GM08714 (cell line): ENCODE measurements at regions not wholly inside any gene's neighbourhood (a gene's known extent, or its start where the extent isn't known, plus 50 kb on each side); places are given as distances from the start of the nearest gene placed in this dataset.
"Not testable (repeated sequence)": the region's sequence is repeated elsewhere in the genome, so short reads cannot be mapped to it uniquely, and the experiment has no call there.

Source experiments
- H3K4me3 ChIP-seq: fragments of 200-500 bp; sonication (Bioruptor generic); 2 replicates; pipeline ENCODE4 v1.5.1; 2014; ENCODE audit warnings: mild to moderate bottlenecking, low read length, inconsistent platforms
- ZNF274 ChIP-seq: IDR thresholded peaks from 2 replicates; pipeline ENCODE4 v1.6.1; 2012; ENCODE audit warnings: mild to moderate bottlenecking, low read depth, low read length

DNA sequence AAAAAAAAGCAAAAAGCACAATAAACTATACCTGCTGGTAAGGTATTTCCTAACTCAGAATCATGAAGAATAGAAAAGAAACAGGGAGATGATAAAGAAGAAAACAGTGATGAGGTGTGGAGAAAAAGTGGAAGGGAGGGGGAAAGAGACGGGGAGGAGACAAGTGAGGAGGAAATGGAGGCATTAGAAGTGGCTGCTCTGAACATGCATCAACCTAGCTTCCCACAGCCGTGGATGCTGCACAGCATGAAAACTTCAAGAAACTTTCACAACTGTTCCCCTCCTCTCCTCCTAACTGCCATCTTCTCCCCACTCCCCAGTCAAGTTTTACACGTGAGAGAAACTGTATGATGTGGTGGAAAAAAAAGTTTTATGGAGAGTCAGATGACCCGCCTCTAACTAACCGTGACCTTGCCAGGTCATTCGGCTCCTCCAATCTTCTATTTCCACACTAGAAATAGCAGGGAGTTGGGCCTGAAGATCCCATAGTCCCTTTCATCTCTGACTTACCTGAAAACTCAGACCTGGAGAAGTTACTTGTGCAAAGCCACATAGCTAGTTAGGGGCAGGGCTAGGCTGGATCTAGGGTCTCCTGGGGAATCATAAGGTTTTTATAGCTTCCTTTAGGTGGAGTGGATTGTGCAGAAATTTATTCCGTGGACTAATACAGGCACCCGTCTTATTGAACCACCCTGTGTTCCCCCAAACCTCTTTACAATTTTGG, 461.9 kb downstream of the KLF5 start:
- no peak for TF ChIP-seq ZNF274
- no peak overlapping the region for H3K4me3 ChIP-seq

DNA sequence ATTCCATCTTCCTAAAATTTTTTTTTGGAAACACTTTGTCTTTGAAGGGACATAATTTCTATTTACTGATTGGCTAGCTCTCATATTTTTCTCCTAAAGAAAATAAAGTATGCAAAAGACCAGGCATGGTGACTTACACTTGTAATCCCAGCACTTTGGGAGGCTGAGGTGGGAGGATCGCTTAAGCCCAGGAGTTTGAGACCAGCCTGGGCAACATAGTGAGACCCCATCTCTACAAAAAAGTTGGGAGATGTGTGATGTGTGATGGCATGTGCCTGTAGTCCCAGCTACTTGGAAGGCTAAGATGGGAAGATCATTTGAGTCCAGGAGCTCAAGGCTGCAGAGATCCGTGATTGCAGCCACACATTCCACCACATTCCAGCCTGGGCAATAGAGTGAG, 461.3 kb downstream of the KLF5 start:
- H3K4me3 ChIP-seq, result not testable (repeated sequence)

DNA sequence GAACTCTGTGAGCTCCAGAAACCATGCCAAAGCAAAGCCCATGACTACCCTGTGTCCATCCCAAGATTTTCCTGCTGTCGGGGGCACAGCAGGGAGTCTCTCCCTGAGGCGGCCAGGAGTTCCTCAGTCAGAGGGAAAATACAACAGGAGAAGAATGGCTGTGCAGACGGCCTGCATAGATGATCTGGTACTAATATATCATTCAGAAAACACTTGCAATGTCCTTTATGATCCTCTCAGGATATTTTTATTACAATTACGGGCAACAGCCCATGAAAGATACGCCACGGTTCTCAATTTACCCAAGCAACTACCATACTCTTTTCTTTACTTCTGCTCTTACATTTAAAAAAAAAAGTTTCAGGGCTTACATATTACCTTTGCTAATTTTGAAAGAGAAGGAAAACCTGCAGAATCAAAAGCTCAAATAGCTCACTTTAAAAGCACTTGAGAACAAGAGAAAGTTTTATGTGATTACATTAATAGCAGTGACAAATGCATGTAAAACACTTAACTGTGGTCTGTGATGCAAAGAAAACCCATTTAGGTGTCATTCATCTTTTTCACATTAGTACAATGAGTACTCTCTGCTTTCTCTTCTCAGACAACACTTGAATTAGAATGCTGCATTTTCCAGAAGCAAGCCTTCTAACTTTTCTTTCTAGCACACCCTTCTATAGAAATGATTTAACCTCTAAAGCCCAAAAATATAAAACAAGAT, 460.8 kb downstream of the KLF5 start:
- no peak for TF ChIP-seq ZNF274
- no peak overlapping the region for H3K4me3 ChIP-seq

DNA sequence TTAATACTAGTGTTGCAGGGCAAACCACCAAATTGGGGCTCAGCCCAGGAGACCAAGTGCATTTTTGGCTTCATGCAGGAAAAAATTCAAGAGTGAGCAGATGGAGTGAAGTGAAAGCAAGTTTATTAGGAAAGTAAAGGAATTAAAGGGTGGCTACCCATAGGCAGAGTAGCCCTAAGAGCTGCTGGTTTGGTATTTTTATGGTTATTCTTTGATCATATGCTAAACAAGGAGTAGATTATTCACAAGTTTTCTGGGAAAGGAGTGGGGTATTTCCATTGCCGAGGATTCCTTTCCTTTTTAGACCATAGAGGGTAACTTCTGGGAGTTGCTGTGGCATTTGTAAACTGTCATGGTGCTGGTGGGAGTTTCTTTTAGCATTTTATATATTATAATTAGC, 459.0 kb downstream of the KLF5 start:
- H3K4me3 ChIP-seq, result no peak overlapping the region
- no peak for TF ChIP-seq ZNF274

DNA sequence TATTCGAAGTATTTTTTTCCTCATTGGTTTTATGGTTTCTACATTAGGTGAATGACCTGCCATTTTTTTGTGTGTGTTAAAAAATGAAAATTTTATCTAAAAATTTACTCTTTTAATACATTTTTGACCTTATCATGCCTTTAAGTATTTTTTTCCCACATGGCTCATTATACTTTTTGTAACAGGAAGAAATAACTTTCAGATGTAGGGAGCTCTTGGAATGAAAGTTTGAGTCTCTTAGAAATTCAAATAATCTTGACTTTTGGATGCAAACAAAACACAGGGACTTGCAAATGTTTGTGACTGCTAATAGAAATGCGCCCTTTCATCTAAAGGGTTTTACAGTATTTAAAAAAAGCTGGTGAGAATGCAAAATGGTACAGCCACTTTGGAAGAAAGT, 457.9 kb downstream of the KLF5 start:
- no peak overlapping the region for H3K4me3 ChIP-seq
- no peak for TF ChIP-seq ZNF274

DNA sequence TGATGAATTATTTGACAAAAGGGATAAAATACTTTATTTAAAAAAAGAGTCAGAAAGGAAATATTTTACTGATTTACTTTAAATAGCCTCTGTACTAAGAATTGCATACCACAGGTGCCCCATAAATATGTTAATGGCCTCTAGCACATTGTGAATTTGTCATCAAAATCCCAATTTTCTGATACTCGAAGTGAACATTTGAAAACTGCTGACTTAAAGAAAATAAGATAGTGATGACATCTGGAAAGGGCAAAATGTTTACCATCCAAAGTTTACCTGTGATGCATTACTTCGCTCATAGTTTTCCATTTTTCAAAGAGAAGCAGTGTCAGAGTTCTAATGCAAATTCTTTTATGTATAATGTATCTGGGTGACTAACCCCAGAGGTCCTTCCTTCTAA, 455.4 kb downstream of the KLF5 start:
- TF ChIP-seq ZNF274, result no peak
- H3K4me3 ChIP-seq, result no peak overlapping the region

DNA sequence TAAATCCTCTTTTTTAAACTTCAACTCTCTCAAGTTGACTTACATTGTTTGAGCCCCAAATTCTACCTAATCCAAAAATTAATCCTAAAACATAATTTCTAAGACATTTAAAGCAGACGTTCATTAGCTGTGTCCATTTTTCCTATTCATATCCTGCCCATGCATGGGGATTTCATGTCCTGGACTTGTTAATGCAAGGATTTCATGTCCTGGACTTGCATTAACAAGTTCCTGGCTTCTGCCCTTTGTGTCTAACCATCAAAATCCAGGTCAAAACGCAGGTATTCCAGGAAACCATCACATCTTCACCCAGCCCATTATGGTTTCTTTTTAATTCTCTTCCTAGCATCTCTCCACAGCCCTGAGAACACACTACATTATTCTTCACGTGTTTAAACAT, 454.9 kb downstream of the KLF5 start:
- no peak for TF ChIP-seq ZNF274
- H3K4me3 ChIP-seq, result no peak overlapping the region

DNA sequence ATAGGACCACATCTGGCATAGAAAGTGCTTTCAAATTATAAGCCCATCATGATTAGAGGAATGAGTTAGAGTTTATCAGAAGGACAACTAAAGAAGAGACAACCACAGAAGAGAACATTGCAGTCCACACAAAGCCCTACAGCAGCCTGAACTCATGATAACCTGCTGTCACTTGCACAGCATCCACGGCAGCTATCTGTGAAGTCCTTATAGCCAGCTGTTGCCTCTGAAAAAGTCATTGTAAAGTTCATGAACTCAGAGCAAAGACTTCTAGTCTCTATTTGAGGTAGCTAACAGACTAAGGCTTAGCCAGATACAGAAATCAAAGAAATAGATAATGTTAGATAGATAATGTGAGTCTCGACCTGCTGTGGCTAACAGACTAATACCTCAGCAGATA, 450.0 kb downstream of the KLF5 start:
- no peak for TF ChIP-seq ZNF274
- H3K4me3 ChIP-seq, result no peak overlapping the region

DNA sequence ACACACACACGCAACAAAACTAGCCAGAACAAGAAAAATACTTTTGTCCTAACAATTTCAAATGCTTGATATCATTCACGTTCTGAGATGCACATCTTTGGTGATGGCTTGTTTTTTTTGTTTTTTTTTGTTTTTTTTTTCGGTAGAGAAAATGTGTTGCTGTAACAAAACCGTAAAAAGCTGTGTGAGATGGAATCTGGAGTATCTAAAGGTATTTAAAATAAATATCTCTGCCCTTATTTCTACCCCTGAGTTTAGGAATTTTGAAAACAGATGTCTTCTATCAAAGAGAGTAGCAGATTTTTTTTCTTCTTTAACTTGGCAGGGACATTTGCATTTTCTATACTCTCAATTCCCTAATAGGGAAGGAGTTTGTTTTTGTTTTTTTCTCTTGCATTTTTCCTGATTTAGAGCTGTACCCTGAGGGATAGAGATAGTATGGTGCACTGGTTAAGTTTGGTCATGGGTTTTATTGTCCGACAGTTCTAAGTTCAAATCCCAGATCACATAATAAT, 446.6 kb downstream of the KLF5 start:
- H3K4me3 ChIP-seq, result no peak overlapping the region
- TF ChIP-seq ZNF274, result no peak

DNA sequence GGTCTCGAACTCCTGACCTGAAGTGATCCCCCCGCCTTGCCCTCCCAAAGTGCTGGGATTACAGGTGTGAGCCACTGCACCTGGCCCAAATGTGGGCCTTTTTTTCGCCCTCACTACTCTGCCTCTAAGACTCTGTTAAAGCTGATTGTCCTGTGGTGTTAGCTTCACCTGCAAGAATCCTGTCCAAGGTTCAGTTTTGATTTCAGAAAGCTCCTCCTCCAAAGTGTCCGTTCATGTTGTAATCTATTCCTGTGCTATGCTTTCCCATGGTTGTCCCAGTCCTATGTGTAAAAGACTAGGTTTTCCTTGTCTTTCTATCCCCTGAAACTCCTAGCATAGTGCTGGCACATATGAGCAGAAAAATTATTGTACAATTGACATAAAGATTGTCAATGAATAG, 440.9 kb downstream of the KLF5 start:
- H3K4me3 ChIP-seq, result no peak overlapping the region
- no peak for TF ChIP-seq ZNF274

DNA sequence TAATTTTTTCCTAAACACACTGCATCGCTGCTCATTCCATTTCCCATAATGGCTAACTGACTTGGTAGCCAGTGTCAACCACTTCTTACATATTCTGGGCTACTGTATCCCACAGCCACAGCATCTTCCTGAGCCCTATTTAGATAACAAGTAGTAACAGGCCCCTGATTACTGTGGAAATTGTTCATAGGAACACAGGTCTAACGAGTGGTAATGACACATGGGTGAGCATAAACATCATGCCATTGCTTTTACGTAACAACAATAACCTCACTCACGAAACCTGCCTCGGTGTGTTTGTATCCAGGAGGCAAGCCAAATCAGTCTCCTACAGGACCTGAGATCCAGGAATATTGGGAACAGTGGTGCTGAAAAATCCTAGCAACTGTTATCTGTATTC, 438.6 kb downstream of the KLF5 start:
- no peak overlapping the region for H3K4me3 ChIP-seq
- no peak for TF ChIP-seq ZNF274

DNA sequence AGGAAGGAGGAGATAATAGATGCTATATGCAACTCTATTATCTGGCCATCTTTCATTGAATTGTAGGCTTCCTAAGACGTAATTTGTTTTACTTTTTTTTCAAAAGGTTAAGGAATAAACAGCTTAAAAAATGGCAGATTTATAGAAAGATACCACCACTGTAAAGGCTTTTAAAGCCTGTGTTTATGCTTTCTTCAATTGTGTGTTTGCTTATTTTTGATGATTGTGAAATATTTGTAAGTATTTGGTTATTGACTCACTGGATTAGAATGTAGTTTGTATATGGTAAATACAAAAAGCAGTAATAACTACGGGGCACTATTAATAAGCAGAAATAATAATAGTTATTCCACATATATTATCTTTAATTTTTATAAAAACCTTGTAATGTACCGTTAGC, 437.9 kb downstream of the KLF5 start:
- TF ChIP-seq ZNF274, result no peak
- no peak overlapping the region for H3K4me3 ChIP-seq

DNA sequence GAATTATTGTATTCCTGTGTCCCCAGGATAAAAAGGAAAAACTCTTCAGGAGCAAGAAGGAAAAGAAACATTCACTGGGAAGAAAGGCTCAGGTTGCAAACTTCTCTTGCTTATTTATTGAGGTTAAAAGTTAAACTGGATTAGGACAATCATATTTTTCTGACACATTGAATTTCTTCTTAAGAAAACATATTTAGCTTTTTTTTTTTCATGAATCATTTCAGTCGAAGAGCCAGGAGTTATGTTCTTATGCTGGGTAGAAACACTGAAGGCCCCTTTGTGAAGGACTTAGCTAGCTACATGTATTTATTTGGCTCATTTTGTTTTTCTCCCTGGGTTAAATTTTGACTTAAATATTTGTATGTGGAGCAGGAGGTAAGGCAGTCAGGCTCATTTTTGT, 434.0 kb downstream of the KLF5 start:
- no peak overlapping the region for H3K4me3 ChIP-seq
- no peak for TF ChIP-seq ZNF274

DNA sequence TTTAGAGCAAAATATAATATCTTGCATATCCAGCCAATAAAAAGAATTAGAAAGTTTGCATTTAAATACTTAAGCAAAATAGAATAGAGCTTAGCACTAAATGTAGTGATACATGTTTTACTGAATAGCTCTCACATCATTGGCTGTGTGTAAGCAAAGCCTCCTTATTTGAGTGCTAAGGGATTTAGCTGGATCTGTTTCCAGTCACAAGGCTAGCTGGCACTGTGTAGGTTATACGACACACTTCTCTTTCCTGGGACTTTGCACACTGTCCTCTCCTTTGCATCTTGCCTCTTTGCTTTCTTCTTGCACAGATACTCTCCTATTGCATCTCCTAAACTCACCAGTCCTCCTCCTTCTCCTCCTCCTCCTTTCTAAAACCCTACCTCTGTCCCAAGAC, 423.8 kb downstream of the KLF5 start:
- H3K4me3 ChIP-seq, result no peak overlapping the region
- no peak for TF ChIP-seq ZNF274

DNA sequence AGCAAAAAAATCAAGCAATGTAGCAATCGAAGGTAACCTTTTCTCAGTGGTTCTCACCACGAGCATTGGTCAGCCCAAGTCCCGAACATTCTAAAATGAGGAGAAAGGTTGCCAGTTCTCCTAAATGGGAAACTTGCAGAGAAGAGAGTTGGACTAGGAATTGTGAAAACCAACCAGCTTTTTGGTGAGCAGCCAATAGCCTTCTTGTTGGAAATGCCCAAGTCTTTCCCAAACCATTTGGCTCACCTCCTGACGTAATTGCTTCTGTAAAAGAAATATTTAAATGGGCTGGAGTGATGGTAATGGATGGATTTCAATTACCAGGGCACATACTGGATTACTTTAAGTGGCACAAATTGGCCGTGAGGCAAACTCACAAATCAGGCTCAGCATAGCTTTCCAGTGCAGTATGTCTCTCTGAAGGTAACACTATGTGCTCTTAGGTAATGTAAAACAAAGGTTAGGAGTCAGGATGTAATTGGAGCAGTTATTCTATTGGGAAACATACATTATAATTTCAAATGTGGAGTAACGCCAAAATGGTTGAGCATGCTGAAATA, 423.2 kb downstream of the KLF5 start:
- no peak overlapping the region for H3K4me3 ChIP-seq
- TF ChIP-seq ZNF274, result no peak
